ENCODE measurements at regions not wholly inside any gene's neighbourhood (a gene's known extent, or its start where the extent isn't known, plus 50 kb on each side); places are given as distances from the start of the nearest gene placed in this dataset.

- DNase-seq, result no peak
- no peak overlapping the region for H3K27ac Mint-ChIP-seq
- no peaks in the 10 kb centered on the region for H3K36me3 Mint-ChIP-seq (ENCODE audit: low read depth)
- no peak overlapping the region for H3K4me3 Mint-ChIP-seq
- peaks cover 57% of the 10 kb centered on the region for H3K4me1 Mint-ChIP-seq (ENCODE audit: low read depth)
- H3K27me3 Mint-ChIP-seq, result no peaks in the 10 kb centered on the region
- H3K9me3 Mint-ChIP-seq, result peaks cover 5% of the 10 kb centered on the region
Observed at GRCh38 chr12:89176676-89177075, 175.6 kb downstream of the DUSP6 start.

DNA sequence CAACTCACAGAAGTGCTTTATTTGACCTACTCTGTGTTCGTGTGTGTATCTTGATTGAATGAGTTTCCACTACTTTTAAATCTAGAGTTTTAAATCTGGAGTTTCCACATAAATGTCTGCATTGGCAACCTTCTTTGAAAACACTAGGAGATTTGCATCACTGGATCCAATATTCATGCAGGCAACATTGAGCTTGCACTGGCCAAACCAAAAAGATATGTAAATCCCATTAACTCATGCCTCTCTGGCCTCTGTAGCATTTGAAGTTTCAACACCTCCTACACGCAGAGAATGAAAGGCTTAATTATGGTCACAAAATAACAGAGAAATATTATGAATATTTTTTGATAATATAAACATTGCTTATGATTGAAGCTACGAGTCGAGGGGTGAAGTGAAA is 178.6 kb downstream of the DUSP6 start:
- H3K27me3 Mint-ChIP-seq, result no peaks in the 10 kb centered on the region
- H3K4me1 Mint-ChIP-seq (ENCODE audit: low read depth), result peaks cover 34% of the 10 kb centered on the region
- H3K27ac Mint-ChIP-seq, result no peak overlapping the region
- H3K4me3 Mint-ChIP-seq, result no peak overlapping the region
- no peak for DNase-seq
- H3K36me3 Mint-ChIP-seq (ENCODE audit: low read depth), result no peaks in the 10 kb centered on the region
- H3K9me3 Mint-ChIP-seq, result peaks cover 5% of the 10 kb centered on the region

GRCh38 chr12:89173096-89173495 is 179.2 kb downstream of the DUSP6 start:
- Mint-ChIP-seq H3K4me3 (no peak overlapping the region), H3K4me1 (ENCODE audit: low read depth) (peaks cover 34% of the 10 kb centered on the region), H3K36me3 (ENCODE audit: low read depth) (no peaks in the 10 kb centered on the region), H3K27ac (no peak overlapping the region), H3K27me3 (no peaks in the 10 kb centered on the region), H3K9me3 (peaks cover 5% of the 10 kb centered on the region)
- DNase-seq, result no peak

DNA sequence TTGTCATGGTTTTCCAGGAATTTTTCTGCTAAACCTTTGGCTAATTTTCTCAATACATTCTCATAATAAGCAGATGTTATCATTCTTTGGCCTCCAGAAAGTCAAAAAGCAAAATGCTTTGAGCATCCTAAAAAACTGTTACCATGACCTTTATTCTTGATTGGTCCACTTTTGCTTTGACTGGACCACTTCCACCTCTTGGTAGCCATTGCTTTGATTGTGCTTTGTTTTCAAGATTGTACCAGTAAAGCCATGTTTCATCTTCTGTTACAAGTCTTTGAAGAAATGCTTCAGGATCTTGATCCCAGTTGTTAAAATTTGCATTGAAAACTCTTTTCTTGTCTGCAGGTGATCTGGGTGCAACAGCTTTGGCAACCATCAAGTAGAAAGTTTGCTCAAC is 180.1 kb downstream of the DUSP6 start:
- Mint-ChIP-seq H3K4me1 (ENCODE audit: low read depth) (peaks cover 33% of the 10 kb centered on the region), H3K27me3 (no peaks in the 10 kb centered on the region), H3K36me3 (ENCODE audit: low read depth) (no peaks in the 10 kb centered on the region), H3K27ac (no peak overlapping the region), H3K4me3 (no peak overlapping the region), H3K9me3 (peaks cover 5% of the 10 kb centered on the region)
- no peak for DNase-seq

GRCh38 chr12:89169321-89169720 is 183.0 kb downstream of the DUSP6 start:
- DNase-seq, result no peak
- no peak overlapping the region for H3K27ac Mint-ChIP-seq
- peaks cover 5% of the 10 kb centered on the region for H3K9me3 Mint-ChIP-seq
- H3K4me3 Mint-ChIP-seq, result no peak overlapping the region
- H3K36me3 Mint-ChIP-seq (ENCODE audit: low read depth), result no peaks in the 10 kb centered on the region
- no peaks in the 10 kb centered on the region for H3K27me3 Mint-ChIP-seq
- H3K4me1 Mint-ChIP-seq (ENCODE audit: low read depth), result peaks cover 44% of the 10 kb centered on the region

DNA sequence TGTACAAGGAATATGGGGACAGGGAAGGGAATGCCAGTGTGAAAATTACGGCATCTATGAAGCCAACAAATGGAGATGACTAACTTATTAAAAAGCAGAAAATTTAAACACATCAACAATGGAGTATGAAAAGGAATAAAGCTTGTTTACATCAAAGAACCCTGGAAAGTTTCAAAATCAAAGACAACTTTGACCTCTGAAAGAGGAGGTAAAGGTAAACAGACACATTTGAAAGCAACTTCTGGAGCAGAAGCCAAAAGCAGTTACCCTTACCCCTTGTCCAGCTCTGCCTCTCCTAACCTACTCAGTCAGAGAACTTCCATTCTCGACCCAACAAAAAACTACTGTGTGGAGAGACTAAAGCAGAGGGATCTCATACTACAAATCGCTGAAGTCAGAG is 184.3 kb downstream of the DUSP6 start:
- Mint-ChIP-seq H3K27ac (no peak overlapping the region), H3K36me3 (ENCODE audit: low read depth) (no peaks in the 10 kb centered on the region), H3K4me3 (no peak overlapping the region), H3K9me3 (peaks cover 5% of the 10 kb centered on the region), H3K4me1 (ENCODE audit: low read depth) (peaks cover 42% of the 10 kb centered on the region), H3K27me3 (no peaks in the 10 kb centered on the region)
- no peak for DNase-seq

DNA sequence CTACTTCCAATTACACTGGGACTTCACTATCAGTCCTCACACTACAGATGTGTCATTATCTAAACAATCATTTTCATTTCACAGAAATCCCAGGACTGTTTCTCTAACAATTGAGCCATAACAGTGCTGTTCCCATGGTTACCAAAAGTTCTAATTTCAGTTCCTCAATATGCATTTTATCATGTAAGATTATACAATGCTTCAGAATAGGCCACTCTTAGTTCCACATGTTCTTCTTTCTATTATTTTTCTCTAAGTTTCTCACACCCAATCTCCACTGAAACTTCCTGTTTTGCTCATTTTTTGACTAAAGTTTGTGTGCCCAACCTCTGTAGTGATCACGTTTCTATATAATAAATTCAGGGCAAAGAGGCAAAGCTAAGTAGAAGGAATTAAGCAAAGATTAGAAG is 185.8 kb downstream of the DUSP6 start:
- Mint-ChIP-seq H3K4me1 (ENCODE audit: low read depth) (peaks cover 33% of the 10 kb centered on the region), H3K9me3 (no peaks in the 10 kb centered on the region), H3K36me3 (ENCODE audit: low read depth) (no peaks in the 10 kb centered on the region), H3K27ac (peak overlapping the region; percentile 58), H3K27me3 (no peaks in the 10 kb centered on the region), H3K4me3 (no peak overlapping the region)
- no peak for DNase-seq

- peaks cover 32% of the 10 kb centered on the region for H3K4me1 Mint-ChIP-seq (ENCODE audit: low read depth)
- no peak for DNase-seq
- no peaks in the 10 kb centered on the region for H3K27me3 Mint-ChIP-seq
- no peaks in the 10 kb centered on the region for H3K36me3 Mint-ChIP-seq (ENCODE audit: low read depth)
- H3K4me3 Mint-ChIP-seq, result no peak overlapping the region
- H3K27ac Mint-ChIP-seq, result no peak overlapping the region
- H3K9me3 Mint-ChIP-seq, result no peaks in the 10 kb centered on the region
Observed at GRCh38 chr12:89166121-89166520, 186.2 kb downstream of the DUSP6 start.

DNA sequence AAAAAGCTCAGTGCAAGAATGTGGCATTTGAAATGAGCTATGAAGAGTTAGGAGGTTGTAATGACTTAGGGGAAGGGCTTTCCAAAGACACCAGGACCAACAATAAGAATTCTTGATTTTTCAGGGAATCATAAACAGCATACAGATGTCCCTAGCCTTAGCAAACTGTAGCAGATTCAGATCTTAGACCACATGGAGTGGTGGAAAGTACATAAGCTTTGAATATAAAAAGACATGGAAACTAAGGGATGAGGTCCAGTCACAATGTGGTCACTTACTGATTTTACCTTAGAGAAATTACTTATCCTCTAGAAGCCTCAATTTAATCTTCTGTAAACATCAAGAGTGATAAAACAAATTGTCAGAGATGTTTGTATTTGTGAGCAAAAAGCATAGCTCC is 186.6 kb downstream of the DUSP6 start:
- no peak for DNase-seq
- Mint-ChIP-seq H3K36me3 (ENCODE audit: low read depth) (no peaks in the 10 kb centered on the region), H3K27ac (no peak overlapping the region), H3K9me3 (no peaks in the 10 kb centered on the region), H3K4me3 (no peak overlapping the region), H3K4me1 (ENCODE audit: low read depth) (peaks cover 32% of the 10 kb centered on the region), H3K27me3 (no peaks in the 10 kb centered on the region)

DNA sequence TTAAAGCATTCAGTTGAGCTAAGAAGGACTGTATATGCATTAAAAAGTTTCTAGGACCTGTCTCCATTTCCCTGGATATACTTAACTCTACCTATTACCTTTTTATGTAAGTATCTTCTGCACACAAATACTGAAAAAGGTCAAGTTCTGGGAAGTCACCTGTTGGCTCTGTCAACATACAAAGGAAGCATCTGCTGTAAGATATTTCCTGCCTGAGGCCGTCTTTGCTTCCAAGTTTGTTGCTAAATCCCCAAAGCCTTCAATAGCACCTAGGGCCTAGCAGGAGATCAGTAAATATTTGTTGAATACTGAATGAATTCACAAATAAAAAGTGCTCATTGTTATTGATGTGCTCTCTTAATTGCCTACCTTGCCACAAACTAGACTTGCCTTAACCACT is 188.4 kb downstream of the DUSP6 start:
- H3K4me3 Mint-ChIP-seq, result no peak overlapping the region
- H3K4me1 Mint-ChIP-seq (ENCODE audit: low read depth), result peaks cover 30% of the 10 kb centered on the region
- H3K36me3 Mint-ChIP-seq (ENCODE audit: low read depth), result no peaks in the 10 kb centered on the region
- H3K27ac Mint-ChIP-seq, result no peak overlapping the region
- DNase-seq, result no peak
- H3K9me3 Mint-ChIP-seq, result no peaks in the 10 kb centered on the region
- H3K27me3 Mint-ChIP-seq, result no peaks in the 10 kb centered on the region

DNA sequence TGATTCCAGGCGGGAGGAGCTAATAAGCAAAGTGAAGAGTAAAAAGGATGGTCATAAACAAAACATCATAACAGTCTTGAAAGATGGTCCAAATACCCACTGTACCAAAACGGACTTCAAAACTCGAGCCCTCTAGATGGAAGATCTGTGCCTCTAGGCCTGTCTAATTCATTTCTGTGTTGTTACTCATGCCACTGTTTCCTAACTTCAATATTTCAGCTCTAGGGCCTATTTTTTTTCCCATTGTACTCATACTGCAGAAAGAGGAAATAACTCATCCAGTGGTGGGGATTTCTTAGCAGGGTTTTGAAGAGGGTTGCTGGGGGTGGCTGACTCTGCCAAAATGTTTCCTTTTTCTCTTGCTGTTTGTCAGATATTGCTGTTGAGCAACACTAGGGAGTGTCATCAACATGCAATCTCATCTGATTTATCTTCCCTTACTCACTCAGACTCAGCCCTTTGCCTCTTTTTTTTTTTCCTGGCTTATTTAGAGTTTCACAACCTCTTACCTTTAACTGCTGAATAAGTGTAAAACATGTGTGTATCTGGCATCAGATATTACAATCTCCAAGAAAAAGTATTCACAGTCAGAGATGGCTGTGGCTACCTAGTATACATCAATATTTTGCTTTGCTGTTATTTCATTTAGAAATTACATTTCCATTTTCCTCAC is 189.6 kb downstream of the DUSP6 start:
- H3K4me3 Mint-ChIP-seq, result no peak overlapping the region
- no peaks in the 10 kb centered on the region for H3K9me3 Mint-ChIP-seq
- peaks cover 21% of the 10 kb centered on the region for H3K4me1 Mint-ChIP-seq (ENCODE audit: low read depth)
- H3K36me3 Mint-ChIP-seq (ENCODE audit: low read depth), result no peaks in the 10 kb centered on the region
- peak; percentile 70 for DNase-seq
- H3K27me3 Mint-ChIP-seq, result no peaks in the 10 kb centered on the region
- no peak overlapping the region for H3K27ac Mint-ChIP-seq

DNA sequence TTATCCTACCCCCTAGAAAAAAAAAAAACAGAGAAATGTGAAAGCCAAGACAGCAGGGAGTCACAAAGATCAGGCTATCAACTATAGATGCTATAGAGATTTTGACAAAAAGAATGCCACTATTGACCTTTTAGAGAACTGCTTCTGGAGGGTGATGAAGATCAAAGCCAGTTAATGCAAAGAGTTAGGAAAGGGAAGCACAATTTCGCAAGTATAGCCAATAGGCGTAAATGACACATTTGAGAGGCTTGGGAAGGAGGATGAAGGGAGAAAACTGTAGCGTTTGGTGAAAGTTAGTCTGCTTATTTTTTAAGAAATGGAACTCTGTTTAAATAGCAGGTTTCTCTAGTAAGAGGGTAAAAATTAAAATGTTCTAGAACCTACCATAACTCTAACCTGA is 190.7 kb downstream of the DUSP6 start:
- no peak overlapping the region for H3K4me3 Mint-ChIP-seq

DNA sequence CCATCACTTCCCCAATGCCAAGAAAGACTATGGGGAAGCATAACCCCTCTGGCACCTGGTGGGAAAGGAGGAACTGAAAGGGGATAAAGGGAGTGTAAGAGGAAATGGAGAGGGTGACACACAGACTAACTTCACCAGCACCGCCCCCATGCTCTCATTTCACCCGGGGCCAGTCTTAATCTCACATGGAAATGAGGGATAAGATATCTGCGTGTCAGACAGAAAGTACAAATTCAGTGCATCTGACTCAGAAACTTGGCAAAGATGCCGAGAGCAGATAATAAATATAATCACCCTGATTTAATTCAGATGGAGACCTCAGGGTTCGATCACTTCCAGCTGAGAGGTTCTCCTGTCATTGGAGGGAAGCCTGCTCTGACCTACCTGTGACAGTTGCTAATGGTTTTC is 191.6 kb downstream of the DUSP6 start:
- H3K27me3 Mint-ChIP-seq, result no peaks in the 10 kb centered on the region
- peaks cover 28% of the 10 kb centered on the region for H3K4me1 Mint-ChIP-seq (ENCODE audit: low read depth)
- H3K27ac Mint-ChIP-seq, result no peak overlapping the region
- no peak overlapping the region for H3K4me3 Mint-ChIP-seq
- DNase-seq, result peak; percentile 56
- no peaks in the 10 kb centered on the region for H3K36me3 Mint-ChIP-seq (ENCODE audit: low read depth)
- H3K9me3 Mint-ChIP-seq, result no peaks in the 10 kb centered on the region

More for the DNA sequence above, 190.7 kb downstream of the DUSP6 start:
- Mint-ChIP-seq H3K9me3 (no peaks in the 10 kb centered on the region), H3K27ac (no peak overlapping the region), H3K36me3 (ENCODE audit: low read depth) (no peaks in the 10 kb centered on the region), H3K27me3 (no peaks in the 10 kb centered on the region), H3K4me1 (ENCODE audit: low read depth) (peaks cover 25% of the 10 kb centered on the region)
- DNase-seq, result no peak

DNA sequence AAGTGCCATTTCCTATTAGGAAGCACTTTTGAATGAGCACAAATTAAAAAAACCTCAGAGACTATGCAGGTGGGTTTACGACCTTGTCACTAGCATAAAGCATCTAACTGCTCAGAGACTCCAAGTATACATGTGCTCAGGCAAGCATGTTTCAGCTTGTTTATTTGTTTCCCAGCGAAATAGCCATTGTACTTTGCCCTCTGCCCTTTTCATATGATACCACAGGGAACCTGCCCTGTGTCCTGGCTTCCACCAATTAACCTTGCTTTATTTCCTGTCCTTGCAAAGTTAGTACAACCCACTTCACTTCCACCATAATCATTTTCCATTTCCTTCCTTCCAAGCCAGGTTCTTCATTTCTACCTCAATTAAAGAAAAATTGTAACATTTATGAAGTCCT is 194.9 kb downstream of the DUSP6 start:
- Mint-ChIP-seq H3K27ac (peak overlapping the region; percentile 67), H3K4me1 (ENCODE audit: low read depth) (peaks cover 28% of the 10 kb centered on the region), H3K36me3 (ENCODE audit: low read depth) (no peaks in the 10 kb centered on the region), H3K27me3 (no peaks in the 10 kb centered on the region), H3K9me3 (peaks cover 4% of the 10 kb centered on the region), H3K4me3 (no peak overlapping the region)
- DNase-seq, result no peak

DNA sequence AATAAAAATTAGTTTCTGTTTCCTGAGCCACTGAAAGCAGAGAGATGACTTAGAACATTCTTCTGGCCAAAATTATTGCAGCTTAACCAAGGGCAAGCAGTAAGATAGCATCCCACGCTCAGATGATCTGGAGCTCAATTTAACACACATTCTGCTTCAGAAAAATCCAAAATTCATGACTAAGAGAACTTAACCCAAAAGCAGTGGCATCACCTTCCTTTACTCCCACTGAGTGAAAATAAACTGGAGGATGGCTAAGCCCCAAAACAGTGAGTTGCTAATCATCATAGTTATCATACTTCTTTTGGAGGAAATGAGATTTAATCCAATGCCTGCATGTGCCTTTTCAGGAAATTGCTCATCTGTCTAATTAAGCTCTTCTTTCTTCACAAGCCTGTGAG is 195.4 kb downstream of the DUSP6 start:
- Mint-ChIP-seq H3K4me3 (peak overlapping the region; percentile 9), H3K27me3 (no peaks in the 10 kb centered on the region), H3K36me3 (ENCODE audit: low read depth) (no peaks in the 10 kb centered on the region), H3K4me1 (ENCODE audit: low read depth) (peaks cover 28% of the 10 kb centered on the region), H3K27ac (peak overlapping the region; percentile 67), H3K9me3 (peaks cover 4% of the 10 kb centered on the region)
- DNase-seq, result no peak

DNA sequence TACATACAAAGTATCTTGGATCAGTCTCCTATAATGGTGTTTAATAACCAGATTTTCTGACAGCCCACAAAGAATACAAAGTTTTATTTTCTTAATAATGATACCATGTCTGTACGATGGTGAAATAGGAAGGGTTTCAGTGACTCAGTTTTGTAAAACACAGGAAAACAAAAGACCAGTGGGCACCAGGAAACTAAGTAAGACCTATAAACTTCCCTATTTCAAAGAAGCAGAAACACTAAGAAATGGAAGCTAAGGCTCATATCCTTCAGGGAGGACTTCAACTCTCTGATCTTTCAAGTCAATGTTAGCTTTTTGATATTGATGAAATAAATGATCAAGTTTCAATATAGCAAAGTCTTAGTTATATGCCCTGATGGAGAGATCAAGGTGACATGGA is 196.0 kb downstream of the DUSP6 start:
- DNase-seq, result no peak
- Mint-ChIP-seq H3K4me3 (no peak overlapping the region), H3K36me3 (ENCODE audit: low read depth) (no peaks in the 10 kb centered on the region), H3K4me1 (ENCODE audit: low read depth) (peaks cover 31% of the 10 kb centered on the region), H3K27ac (peak overlapping the region; percentile 67), H3K27me3 (no peaks in the 10 kb centered on the region), H3K9me3 (peaks cover 4% of the 10 kb centered on the region)
